ENCODE measurements at regions not wholly inside any gene's neighbourhood (a gene's known extent, or its start where the extent isn't known, plus 50 kb on each side); places are given as distances from the start of the nearest gene placed in this dataset.

- Histone ChIP-seq H3K4me3 (no peak overlapping the region), H3K27ac (no peak overlapping the region)
These were observed 744.4 kb upstream of the ANO3 start for GRCh38 chr11:25587496-25587895.

GRCh38 chr11:25593221-25593620, 738.7 kb upstream of the ANO3 start:
- Histone ChIP-seq H3K36me3 (replicated peaks in 1 of 2) (no peaks in the 10 kb centered on the region), H3K27ac (no peak overlapping the region), H3K9me3 (replicated peaks in 1 of 3) (no peaks in the 10 kb centered on the region), H3K27me3 (no peaks in the 10 kb centered on the region), H3K4me1 (replicated peaks in 1 of 2) (no peaks in the 10 kb centered on the region), H3K4me3 (no peak overlapping the region)
- WGBS, 4 donors = 47 to 52% (median 52%) methylated on average over 5 of the region's 5 CpGs
- no peak for TF ChIP-seq CTCF (IDR thresholded peaks at IDR 0.05)
- no peak for TF ChIP-seq POLR2A (IDR thresholded peaks at IDR 0.05)
- no peak for DNase-seq
- intact Hi-C loops (cut with DNase I) = no loop called here

More at GRCh38 chr11:25587496-25587895, 744.4 kb upstream of the ANO3 start:
- no peaks in the 10 kb centered on the region for H3K27me3 ChIP-seq
- TF ChIP-seq POLR2A (IDR thresholded peaks at IDR 0.05) (no peak), CTCF (IDR thresholded peaks at IDR 0.05) (no peak)
- H3K4me1 ChIP-seq (replicated peaks in 1 of 2) = no peaks in the 10 kb centered on the region
- no peaks in the 10 kb centered on the region for H3K36me3 ChIP-seq (replicated peaks in 1 of 2)
- no peak for DNase-seq
- intact Hi-C loops (cut with DNase I) = no loop called here
- H3K9me3 ChIP-seq (replicated peaks in 1 of 3) = no peaks in the 10 kb centered on the region

- WGBS, 4 donors = 75 to 86% (median 84%) methylated on average over 3 of the region's 3 CpGs
- no peak for DNase-seq
- Histone ChIP-seq H3K4me1 (replicated peaks in 1 of 2) (no peaks in the 10 kb centered on the region), H3K36me3 (replicated peaks in 1 of 2) (no peaks in the 10 kb centered on the region), H3K9me3 (replicated peaks in 1 of 3) (no peaks in the 10 kb centered on the region), H3K27ac (no peak overlapping the region), H3K4me3 (no peak overlapping the region), H3K27me3 (no peaks in the 10 kb centered on the region)
- TF ChIP-seq POLR2A (IDR thresholded peaks at IDR 0.05) = no peak
- TF ChIP-seq CTCF (IDR thresholded peaks at IDR 0.05) = no peak
- intact Hi-C loops (cut with DNase I) = no loop called here
These were observed 735.2 kb upstream of the ANO3 start for GRCh38 chr11:25596701-25597100.

- Histone ChIP-seq H3K27ac (no peak overlapping the region), H3K36me3 (replicated peaks in 1 of 2) (no peaks in the 10 kb centered on the region), H3K4me1 (replicated peaks in 1 of 2) (no peaks in the 10 kb centered on the region), H3K9me3 (replicated peaks in 1 of 3) (no peaks in the 10 kb centered on the region), H3K4me3 (no peak overlapping the region), H3K27me3 (no peaks in the 10 kb centered on the region)
- intact Hi-C loops (cut with DNase I) = no loop called here
- no peak for TF ChIP-seq POLR2A (IDR thresholded peaks at IDR 0.05)
- DNase-seq = no peak
- WGBS, 4 donors = 48 to 55% (median 52%) methylated on average over 2 of the region's 2 CpGs
These were observed 734.2 kb upstream of the ANO3 start for GRCh38 chr11:25597696-25598095.

- no peaks in the 10 kb centered on the region for H3K4me1 ChIP-seq (replicated peaks in 1 of 2)
- H3K4me3 ChIP-seq = no peak overlapping the region
- 82 to 89% (median 84%) methylated on average over 2 of the region's 2 CpGs for WGBS, 4 donors
- H3K27me3 ChIP-seq = no peaks in the 10 kb centered on the region
- intact Hi-C loops (cut with DNase I) = no loop called here
- H3K36me3 ChIP-seq (replicated peaks in 1 of 2) = no peaks in the 10 kb centered on the region
- H3K9me3 ChIP-seq (replicated peaks in 1 of 3) = no peaks in the 10 kb centered on the region
- H3K27ac ChIP-seq = no peak overlapping the region
- DNase-seq = no peak
- TF ChIP-seq CTCF (IDR thresholded peaks at IDR 0.05) (no peak), POLR2A (IDR thresholded peaks at IDR 0.05) (no peak)
These were observed 729.8 kb upstream of the ANO3 start for GRCh38 chr11:25602149-25602548.

Data from adrenal gland (tissue), 9 donors.